GM10266 (cell line): ENCODE measurements at regions not wholly inside any gene's neighbourhood (a gene's known extent, or its start where the extent isn't known, plus 50 kb on each side); places are given as distances from the start of the nearest gene placed in this dataset.

Source experiments
- DNase-seq: peaks from one replicate; pipeline ENCODE4 v3.0.0; 2012; ENCODE audit errors: extremely low spot score
- TF ChIP-seq, protein P1 (sequence below): IDR thresholded peaks from 2 replicates; pipeline ENCODE4 v1.5.1; 2012; ENCODE audit warnings: mild to moderate bottlenecking, low read depth; ENCODE audit not compliant: control insufficient read depth, insufficient read depth; ENCODE audit errors: missing control alignments

DNA sequence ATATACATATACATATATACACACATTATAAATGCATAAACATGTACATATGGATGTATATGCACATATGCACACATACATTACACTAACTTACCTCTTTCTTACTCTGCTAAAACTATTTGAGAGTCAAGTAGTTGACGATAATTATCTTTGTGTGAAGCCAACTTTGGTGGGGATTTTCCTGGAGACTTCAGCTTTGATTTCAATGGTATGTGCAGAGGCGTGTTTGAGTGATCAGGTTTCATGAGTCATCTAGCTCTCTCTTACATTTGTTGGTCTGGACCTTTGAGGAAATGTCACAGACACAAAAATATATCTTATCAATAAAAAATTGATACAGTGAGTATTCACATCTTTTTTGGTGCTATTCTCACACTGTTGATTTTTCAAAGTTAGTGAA, 769.1 kb upstream of the LUZP2 start:
- TF ChIP-seq, protein P1, sequence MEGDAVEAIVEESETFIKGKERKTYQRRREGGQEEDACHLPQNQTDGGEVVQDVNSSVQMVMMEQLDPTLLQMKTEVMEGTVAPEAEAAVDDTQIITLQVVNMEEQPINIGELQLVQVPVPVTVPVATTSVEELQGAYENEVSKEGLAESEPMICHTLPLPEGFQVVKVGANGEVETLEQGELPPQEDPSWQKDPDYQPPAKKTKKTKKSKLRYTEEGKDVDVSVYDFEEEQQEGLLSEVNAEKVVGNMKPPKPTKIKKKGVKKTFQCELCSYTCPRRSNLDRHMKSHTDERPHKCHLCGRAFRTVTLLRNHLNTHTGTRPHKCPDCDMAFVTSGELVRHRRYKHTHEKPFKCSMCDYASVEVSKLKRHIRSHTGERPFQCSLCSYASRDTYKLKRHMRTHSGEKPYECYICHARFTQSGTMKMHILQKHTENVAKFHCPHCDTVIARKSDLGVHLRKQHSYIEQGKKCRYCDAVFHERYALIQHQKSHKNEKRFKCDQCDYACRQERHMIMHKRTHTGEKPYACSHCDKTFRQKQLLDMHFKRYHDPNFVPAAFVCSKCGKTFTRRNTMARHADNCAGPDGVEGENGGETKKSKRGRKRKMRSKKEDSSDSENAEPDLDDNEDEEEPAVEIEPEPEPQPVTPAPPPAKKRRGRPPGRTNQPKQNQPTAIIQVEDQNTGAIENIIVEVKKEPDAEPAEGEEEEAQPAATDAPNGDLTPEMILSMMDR, result no peak

DNA sequence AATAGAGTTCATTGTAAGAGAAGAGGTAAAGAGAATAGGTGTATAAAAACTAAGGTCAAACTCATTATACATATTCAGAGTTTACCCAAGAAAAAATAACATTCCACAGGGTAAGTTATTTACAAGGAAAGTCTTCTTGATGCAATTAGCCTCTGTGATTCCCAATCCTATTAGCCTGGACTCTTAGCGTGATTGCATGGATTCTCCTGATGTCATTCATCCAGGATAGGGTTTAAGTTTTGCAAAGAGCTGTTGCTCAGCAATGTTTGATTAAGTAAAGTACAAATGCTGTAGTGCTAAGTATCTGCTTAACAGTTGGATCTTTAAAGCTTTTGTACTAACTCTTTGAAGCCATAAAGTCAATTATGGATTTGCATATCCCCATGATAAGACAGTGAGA, 767.8 kb upstream of the LUZP2 start:
- TF ChIP-seq, protein P1, result no peak
- DNase-seq, result no peak

More for the DNA sequence above, 769.1 kb upstream of the LUZP2 start:
- no peak for DNase-seq

DNA sequence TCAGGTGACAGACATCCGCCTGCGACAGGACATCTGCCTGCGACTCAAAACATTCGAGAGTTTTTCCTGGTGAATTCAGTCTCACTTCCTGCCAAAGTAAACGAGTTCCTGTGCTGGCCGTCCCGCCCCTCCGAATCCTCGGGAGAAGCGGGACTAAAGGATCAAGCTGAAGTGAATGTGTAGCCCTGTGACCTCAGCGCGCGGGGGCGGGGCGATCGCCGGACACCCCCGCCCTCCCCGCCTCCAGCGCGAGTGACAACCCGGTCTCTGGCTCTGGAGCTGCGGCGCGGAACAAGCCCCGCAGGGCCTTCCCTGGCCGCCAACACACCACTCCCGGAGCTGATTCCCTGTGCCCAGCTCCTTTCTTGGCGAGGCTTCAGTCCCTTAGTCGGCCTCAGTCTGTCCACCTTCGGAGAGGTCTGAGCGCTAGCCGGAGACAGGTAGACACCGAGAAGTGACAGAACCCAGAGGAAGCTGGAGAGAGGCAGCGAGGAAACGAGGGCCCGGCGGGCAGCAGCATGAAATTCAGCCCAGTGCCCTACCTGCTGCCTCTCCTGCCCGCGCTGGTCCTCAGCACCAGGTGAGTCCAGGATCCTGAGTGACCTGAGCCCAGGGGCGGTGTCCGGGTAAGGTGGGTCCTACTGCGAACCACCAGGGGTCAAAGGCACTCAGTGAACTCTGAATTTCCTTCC, 766.4 kb upstream of the LUZP2 start:
- DNase-seq, result no peak
- TF ChIP-seq, protein P1, result no peak

DNA sequence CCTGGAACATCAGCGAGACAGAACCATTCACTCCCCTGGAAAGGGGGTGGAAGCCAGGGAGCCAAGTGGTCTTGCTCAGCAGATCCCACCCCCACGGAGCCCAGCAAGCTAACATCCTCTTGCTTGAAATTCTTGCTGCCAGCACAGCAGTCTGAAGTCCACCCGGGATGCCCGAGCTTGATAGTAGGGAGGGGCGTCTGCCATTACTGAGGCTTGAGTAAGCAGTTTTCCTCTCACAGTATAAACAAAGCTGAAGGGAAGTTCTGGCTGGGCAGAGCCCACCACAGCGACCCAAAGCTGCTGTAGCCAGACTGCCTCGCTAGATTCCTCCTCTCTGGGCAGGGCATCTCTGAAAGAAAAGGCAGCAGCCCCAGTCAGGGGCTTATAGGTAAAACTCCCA, 764.8 kb upstream of the LUZP2 start:
- TF ChIP-seq, protein P1, result no peak
- no peak for DNase-seq

DNA sequence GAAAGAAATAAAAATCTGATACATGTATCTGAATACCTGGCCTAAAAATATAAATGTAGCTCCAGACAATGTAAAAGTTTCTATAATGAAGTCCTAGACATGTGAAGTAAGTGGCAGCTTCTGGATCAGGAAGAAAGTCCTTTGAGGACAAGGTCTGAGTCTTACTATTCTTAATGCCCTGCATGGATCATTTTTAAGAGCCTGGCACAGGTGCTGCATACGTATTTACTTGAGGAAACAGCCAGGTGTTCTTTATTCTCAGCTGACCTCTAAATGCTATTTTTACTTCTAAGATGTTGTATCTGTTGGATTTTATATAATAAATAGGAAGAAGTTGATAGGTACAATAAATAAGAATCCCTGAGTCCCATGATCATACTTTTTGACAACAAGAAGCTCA, 750.0 kb upstream of the LUZP2 start:
- TF ChIP-seq, protein P1, result no peak

DNA sequence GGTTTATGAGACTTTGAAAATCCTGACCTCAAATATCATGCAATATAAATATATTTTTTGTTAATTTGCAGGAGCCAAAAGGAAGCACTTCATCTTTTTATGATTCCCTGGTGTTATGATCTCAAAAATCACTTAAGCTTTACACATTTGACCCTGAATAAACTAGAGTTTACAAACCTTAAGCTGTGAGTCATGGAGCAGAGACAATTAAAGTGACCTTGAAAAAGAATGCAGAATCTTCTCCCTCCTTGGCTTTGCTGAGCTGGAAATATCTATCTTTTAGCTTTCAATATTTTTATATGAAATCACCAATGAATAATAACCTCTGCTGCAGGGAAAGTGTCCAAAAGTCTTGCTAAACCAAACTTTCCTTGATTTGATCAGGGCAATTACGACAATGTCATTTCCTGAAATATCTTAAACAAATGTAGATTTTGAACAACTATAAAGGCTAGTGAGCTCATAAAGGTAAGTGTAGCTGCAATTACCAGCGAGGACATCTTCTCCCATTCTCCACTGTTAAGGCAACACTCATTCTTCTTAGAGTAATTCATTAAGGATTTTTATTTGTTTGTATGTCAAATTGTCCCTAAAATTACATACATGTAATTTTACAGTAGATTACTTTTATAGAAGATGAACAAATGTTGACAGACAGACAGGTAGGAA, 747.0 kb upstream of the LUZP2 start:
- DNase-seq, result no peak
- TF ChIP-seq, protein P1, result no peak

More for the DNA sequence above, 750.0 kb upstream of the LUZP2 start:
- no peak for DNase-seq

DNA sequence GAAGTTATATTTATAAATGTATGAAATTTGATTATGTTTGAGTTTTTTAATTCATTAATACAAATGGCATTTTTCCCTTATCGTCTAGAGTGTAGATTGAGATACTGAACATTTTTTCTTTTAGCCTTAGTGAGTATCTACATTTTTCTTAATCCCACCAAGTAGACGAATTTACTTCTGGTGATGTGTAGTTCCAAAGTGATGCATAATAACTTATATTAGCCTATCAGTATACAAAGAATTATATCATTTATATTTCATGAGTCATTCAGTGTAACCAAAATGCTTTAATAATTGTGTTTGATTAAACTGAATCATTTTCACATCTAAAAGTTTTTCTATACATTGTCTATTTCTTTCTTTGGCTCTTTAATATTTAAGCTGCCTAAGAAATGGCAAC, 745.6 kb upstream of the LUZP2 start:
- no peak for DNase-seq
- TF ChIP-seq, protein P1, result no peak
